ENCODE measurements at regions not wholly inside any gene's neighbourhood (a gene's known extent, or its start where the extent isn't known, plus 50 kb on each side); places are given as distances from the start of the nearest gene placed in this dataset.

DNA sequence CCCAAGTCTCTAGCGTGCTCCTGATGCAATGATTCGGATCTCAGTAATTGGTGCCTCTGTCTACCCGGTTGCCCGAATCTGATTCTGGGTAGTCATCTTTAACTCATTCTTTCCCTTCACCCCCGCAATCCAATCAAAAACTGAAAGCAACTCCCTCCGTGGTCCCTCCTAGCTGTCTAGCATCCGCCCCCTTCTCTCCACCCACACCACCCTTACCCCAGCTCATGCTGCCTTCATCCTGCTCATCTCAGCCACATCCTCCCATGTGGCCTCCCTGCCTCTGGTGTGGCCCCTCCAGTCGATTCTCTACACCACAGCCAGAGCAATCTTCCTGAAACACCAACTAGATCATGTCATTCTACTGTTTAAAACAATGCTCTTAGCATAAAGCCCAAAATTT lies 62.3 kb downstream of the TTC32 start:
- no peaks in the 10 kb centered on the region for H3K79me2 ChIP-seq (ENCODE audit: control insufficient read depth, insufficient read depth, low read length)
- TF ChIP-seq, protein P1, sequence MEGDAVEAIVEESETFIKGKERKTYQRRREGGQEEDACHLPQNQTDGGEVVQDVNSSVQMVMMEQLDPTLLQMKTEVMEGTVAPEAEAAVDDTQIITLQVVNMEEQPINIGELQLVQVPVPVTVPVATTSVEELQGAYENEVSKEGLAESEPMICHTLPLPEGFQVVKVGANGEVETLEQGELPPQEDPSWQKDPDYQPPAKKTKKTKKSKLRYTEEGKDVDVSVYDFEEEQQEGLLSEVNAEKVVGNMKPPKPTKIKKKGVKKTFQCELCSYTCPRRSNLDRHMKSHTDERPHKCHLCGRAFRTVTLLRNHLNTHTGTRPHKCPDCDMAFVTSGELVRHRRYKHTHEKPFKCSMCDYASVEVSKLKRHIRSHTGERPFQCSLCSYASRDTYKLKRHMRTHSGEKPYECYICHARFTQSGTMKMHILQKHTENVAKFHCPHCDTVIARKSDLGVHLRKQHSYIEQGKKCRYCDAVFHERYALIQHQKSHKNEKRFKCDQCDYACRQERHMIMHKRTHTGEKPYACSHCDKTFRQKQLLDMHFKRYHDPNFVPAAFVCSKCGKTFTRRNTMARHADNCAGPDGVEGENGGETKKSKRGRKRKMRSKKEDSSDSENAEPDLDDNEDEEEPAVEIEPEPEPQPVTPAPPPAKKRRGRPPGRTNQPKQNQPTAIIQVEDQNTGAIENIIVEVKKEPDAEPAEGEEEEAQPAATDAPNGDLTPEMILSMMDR (IDR thresholded peaks at IDR 0.05), result no peak
- no peak for TF ChIP-seq EZH2 (IDR thresholded peaks at IDR 0.05; ENCODE audit: borderline replicate concordance, insufficient read depth, low read depth, low read length, poor library complexity, severe bottlenecking)
- H2AFZ ChIP-seq (ENCODE audit: insufficient read depth, low read depth, low read length, poor library complexity, severe bottlenecking), result no peak overlapping the region
- no peaks in the 10 kb centered on the region for H4K20me1 ChIP-seq (ENCODE audit: control insufficient read depth, insufficient read depth, low read length, poor library complexity, severe bottlenecking)
- H3K27ac ChIP-seq (ENCODE audit: low read length in 2 of 2), result no peak overlapping the region
- H3K27me3 Mint-ChIP-seq, result peaks cover 34% of the 10 kb centered on the region
- CTCF ChIA-PET, result no interaction called here
- no peaks in the 10 kb centered on the region for H3K4me1 ChIP-seq (ENCODE audit: control insufficient read depth in 2 of 2, insufficient read depth in 2 of 2, low read length in 2 of 2)
- H3K4me1 Mint-ChIP-seq, result no peaks in the 10 kb centered on the region
- ATAC-seq (ENCODE audit: low read depth) (no peak), DNase-seq (no peak)
- H3K4me3 Mint-ChIP-seq, result no peak overlapping the region
- no peaks in the 10 kb centered on the region for H3K9me3 Mint-ChIP-seq (ENCODE audit: insufficient read depth)
- no peak overlapping the region for H3K27ac Mint-ChIP-seq
- WGBS (ENCODE audit: insufficient coverage), result 86% methylated on average over 8 of the region's 8 CpGs
- no peak overlapping the region for H3K4me2 ChIP-seq (replicated peaks; ENCODE audit: low read depth, low read length, poor library complexity, severe bottlenecking)
- H3K36me3 ChIP-seq (replicated peaks in 1 of 2; ENCODE audit: control extremely low read depth in 1 of 2, control insufficient read depth in 1 of 2, extremely low read depth in 1 of 2, insufficient read depth in 2 of 2, low read length in 1 of 2), result no peaks in the 10 kb centered on the region
- H3K4me3 ChIP-seq (ENCODE audit: control extremely low read depth in 1 of 5, extremely low read depth in 1 of 5, insufficient read depth in 1 of 5, low read depth in 2 of 5, low read length in 4 of 5), result no peak overlapping the region
- H3K9ac ChIP-seq (ENCODE audit: low read length), result no peak overlapping the region
- no peaks in the 10 kb centered on the region for H3K9me3 ChIP-seq (ENCODE audit: control extremely low read depth in 1 of 3, control insufficient read depth in 2 of 3, insufficient read depth in 1 of 3, low read length in 2 of 3)
- POLR2A ChIA-PET, result no interaction called here
- intact Hi-C loops (cut with micrococcal nuclease), result no loop called here
- H3K27me3 ChIP-seq (replicated peaks in 1 of 4; ENCODE audit: control extremely low read depth in 1 of 4, control insufficient read depth in 3 of 4, insufficient read depth in 4 of 4, low read length in 3 of 4), result peaks cover 0 to 12% (median 1%) of the 10 kb centered on the region in 4 experiments

DNA sequence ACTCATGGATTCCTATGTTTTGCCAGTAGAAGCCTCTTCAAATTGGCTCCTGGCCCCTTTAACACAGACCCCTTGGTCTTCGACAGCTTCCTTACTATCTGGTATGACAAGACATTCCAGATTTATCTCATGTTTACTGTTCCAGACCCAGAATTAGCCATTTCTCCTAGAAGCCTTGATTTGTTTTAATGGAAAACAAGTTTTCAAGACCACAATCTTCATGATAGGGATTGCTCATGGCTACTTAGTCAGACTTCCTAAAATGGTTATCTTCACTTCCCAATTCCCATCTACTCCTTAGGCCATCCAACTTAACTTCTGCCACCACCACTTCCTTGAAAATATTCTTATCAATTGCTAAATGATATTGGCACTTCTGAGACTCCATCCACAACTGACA lies 63.2 kb downstream of the TTC32 start:
- CTCF ChIA-PET, result no interaction called here
- DNase-seq (no peak), ATAC-seq (ENCODE audit: low read depth) (no peak)
- intact Hi-C loops (cut with micrococcal nuclease), result no loop called here
- no peak overlapping the region for H2AFZ ChIP-seq (ENCODE audit: insufficient read depth, low read depth, low read length, poor library complexity, severe bottlenecking)
- H3K36me3 ChIP-seq (replicated peaks in 1 of 2; ENCODE audit: control extremely low read depth in 1 of 2, control insufficient read depth in 1 of 2, extremely low read depth in 1 of 2, insufficient read depth in 2 of 2, low read length in 1 of 2), result no peaks in the 10 kb centered on the region
- H3K27ac ChIP-seq (ENCODE audit: low read length in 2 of 2), result no peak overlapping the region
- POLR2A ChIA-PET, result no interaction called here
- no peak overlapping the region for H3K4me3 ChIP-seq (ENCODE audit: control extremely low read depth in 1 of 5, extremely low read depth in 1 of 5, insufficient read depth in 1 of 5, low read depth in 2 of 5, low read length in 4 of 5)
- Mint-ChIP-seq H3K27me3 (peaks cover 29% of the 10 kb centered on the region), H3K27ac (no peak overlapping the region), H3K9me3 (ENCODE audit: insufficient read depth) (no peaks in the 10 kb centered on the region), H3K4me1 (no peaks in the 10 kb centered on the region), H3K4me3 (no peak overlapping the region)
- no peaks in the 10 kb centered on the region for H3K9me3 ChIP-seq (ENCODE audit: control extremely low read depth in 1 of 3, control insufficient read depth in 2 of 3, insufficient read depth in 1 of 3, low read length in 2 of 3)
- H4K20me1 ChIP-seq (ENCODE audit: control insufficient read depth, insufficient read depth, low read length, poor library complexity, severe bottlenecking), result no peaks in the 10 kb centered on the region
- no peak overlapping the region for H3K9ac ChIP-seq (ENCODE audit: low read length)
- TF ChIP-seq, protein P1 (IDR thresholded peaks at IDR 0.05), result no peak
- no peak for TF ChIP-seq EZH2 (IDR thresholded peaks at IDR 0.05; ENCODE audit: borderline replicate concordance, insufficient read depth, low read depth, low read length, poor library complexity, severe bottlenecking)
- H3K4me2 ChIP-seq (replicated peaks; ENCODE audit: low read depth, low read length, poor library complexity, severe bottlenecking), result no peak overlapping the region
- peaks cover 0 to 7% (median 1%) of the 10 kb centered on the region in 4 experiments for H3K27me3 ChIP-seq (replicated peaks in 1 of 4; ENCODE audit: control extremely low read depth in 1 of 4, control insufficient read depth in 3 of 4, insufficient read depth in 4 of 4, low read length in 3 of 4)
- no peaks in the 10 kb centered on the region for H3K79me2 ChIP-seq (ENCODE audit: control insufficient read depth, insufficient read depth, low read length)
- no CpG with 5 or more reads among the region's 1 CpG for WGBS (ENCODE audit: insufficient coverage)
- no peaks in the 10 kb centered on the region for H3K4me1 ChIP-seq (ENCODE audit: control insufficient read depth in 2 of 2, insufficient read depth in 2 of 2, low read length in 2 of 2)

Measured in B cell (primary cell).